HepG2 (cell line): ENCODE measurements at regions not wholly inside any gene's neighbourhood (a gene's known extent, or its start where the extent isn't known, plus 50 kb on each side); places are given as distances from the start of the nearest gene placed in this dataset.
A peak's percentile ranks its signal among the peaks of the same experiment; 100 is the strongest.

Experiments
- E2F1 ChIP-seq: sonication (generic); formaldehyde crosslinking; IDR thresholded peaks from 2 replicates; pipeline ENCODE4 v1.5.0; 2020; ENCODE audit warnings: missing genetic modification reagents
- JARID2 ChIP-seq: sonication (generic); formaldehyde crosslinking; IDR thresholded peaks from 2 replicates; pipeline ENCODE4 v1.8.1; 2023; ENCODE audit warnings: missing genetic modification reagents, inconsistent platforms; ENCODE audit not compliant: insufficient replicate concordance
- LCORL ChIP-seq, 2 experiments: fragments of 450-650 bp in 1 of 2; sonication (generic) in 1 of 2; formaldehyde crosslinking in 1 of 2; IDR thresholded peaks; 2 replicates each; pipeline versions ENCODE4 v1.5.0 to v1.6.1; 2017 to 2020; ENCODE audit warnings: antibody characterized with exemption in 1 of 2, missing genetic modification reagents in 1 of 2
- PAF1 ChIP-seq: IDR thresholded peaks from 2 replicates; pipeline ENCODE4 v1.6.1; 2016; ENCODE audit warnings: missing genetic modification reagents, missing compliant biosample characterization
- RBFOX2 ChIP-seq: fragments of 200-400 bp; formaldehyde crosslinking; IDR thresholded peaks from 2 replicates; pipeline ENCODE4 v1.6.1; 2017; ENCODE audit warnings: low read depth, mild to moderate bottlenecking, low read length
- RXRB ChIP-seq: IDR thresholded peaks from 2 replicates; pipeline ENCODE4 v1.6.1; 2016; ENCODE audit warnings: borderline replicate concordance, missing genetic modification reagents, missing compliant biosample characterization
- SRSF1 ChIP-seq: fragments of 200-400 bp; formaldehyde crosslinking; optimal IDR thresholded peaks from 2 replicates; pipeline ENCODE3; 2017; ENCODE audit warnings: mild to moderate bottlenecking, low read depth, low read length, moderate library complexity
- ZNF496 ChIP-seq: sonication (generic); formaldehyde crosslinking; IDR thresholded peaks from 2 replicates; pipeline ENCODE4 v1.8.1; 2023; ENCODE audit warnings: mild to moderate bottlenecking, moderate library complexity, missing genetic modification reagents; ENCODE audit not compliant: insufficient replicate concordance
- ZNF550 ChIP-seq: sonication (generic); formaldehyde crosslinking; IDR thresholded peaks from 2 replicates; pipeline ENCODE4 v1.4.0; 2020; ENCODE audit warnings: mild to moderate bottlenecking, missing genetic modification reagents, borderline replicate concordance
- ZNF784 ChIP-seq: sonication (generic); formaldehyde crosslinking; IDR thresholded peaks from 2 replicates; pipeline ENCODE4 v1.5.1; 2020; ENCODE audit warnings: missing genetic modification reagents, mild to moderate bottlenecking, borderline replicate concordance
- TF ChIP-seq, protein P1 (sequence below): sonication (generic); formaldehyde crosslinking; conservative IDR thresholded peaks from 2 replicates; pipeline ENCODE4 v1.8.1; 2023; ENCODE audit warnings: missing genetic modification reagents
- TF ChIP-seq, protein P2 (sequence below): sonication (generic); formaldehyde crosslinking; IDR thresholded peaks from 2 replicates; pipeline ENCODE4 v1.5.0; 2020; ENCODE audit warnings: mild to moderate bottlenecking, missing genetic modification reagents, borderline replicate concordance
- TF ChIP-seq, protein P3 (sequence below): sonication (generic); formaldehyde crosslinking; IDR thresholded peaks from 2 replicates; pipeline ENCODE4 v1.4.0; 2020; ENCODE audit warnings: missing genetic modification reagents

DNA sequence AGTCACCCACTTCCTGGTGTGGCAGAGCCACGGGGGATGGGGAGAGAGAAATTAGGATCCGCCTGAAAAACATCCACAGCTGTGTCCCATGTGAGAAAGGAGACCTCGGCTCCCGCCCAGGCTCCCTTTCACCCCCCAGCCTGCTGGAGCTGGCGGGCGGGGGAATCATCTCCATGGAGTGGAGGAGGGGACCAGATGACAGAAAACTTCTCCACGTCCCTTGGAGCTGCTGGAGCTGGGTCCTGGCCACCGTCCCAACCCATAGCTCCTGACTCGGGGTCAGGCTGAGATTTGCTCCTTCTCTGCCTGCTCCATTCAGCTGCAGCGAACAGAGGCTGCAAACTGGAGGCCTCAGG is 113.8 kb downstream of the CEBPB start (continued):
- TF ChIP-seq SRSF1 (peak; percentile 39), RXRB (CRISPR knock-in tag) (no peak), ZNF550 (CRISPR knock-in tag) (peak; percentile 72; the same call in 1 of the 2 replicates), E2F1 (CRISPR knock-in tag) (no peak), ZNF784 (CRISPR knock-in tag) (0 out of 2 replicates have a peak, but pooled peaks have one; percentile 3), JARID2 (CRISPR knock-in tag) (peak; percentile 77), RBFOX2 (peak; percentile 28; the same call in 1 of the 2 replicates), ZNF496 (CRISPR knock-in tag) (no peak), PAF1 (no peak), LCORL (IDR thresholded peaks at IDR 0.05) (no peak), LCORL (CRISPR knock-in tag; IDR thresholded peaks at IDR 0.05) (peak; percentile 19; the same call in 1 of the 2 replicates)
- TF ChIP-seq, protein P1, sequence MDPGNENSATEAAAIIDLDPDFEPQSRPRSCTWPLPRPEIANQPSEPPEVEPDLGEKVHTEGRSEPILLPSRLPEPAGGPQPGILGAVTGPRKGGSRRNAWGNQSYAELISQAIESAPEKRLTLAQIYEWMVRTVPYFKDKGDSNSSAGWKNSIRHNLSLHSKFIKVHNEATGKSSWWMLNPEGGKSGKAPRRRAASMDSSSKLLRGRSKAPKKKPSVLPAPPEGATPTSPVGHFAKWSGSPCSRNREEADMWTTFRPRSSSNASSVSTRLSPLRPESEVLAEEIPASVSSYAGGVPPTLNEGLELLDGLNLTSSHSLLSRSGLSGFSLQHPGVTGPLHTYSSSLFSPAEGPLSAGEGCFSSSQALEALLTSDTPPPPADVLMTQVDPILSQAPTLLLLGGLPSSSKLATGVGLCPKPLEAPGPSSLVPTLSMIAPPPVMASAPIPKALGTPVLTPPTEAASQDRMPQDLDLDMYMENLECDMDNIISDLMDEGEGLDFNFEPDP (CRISPR knock-in tag), result peak; percentile 74; the same call in 1 of the 2 replicates
- TF ChIP-seq, protein P2, sequence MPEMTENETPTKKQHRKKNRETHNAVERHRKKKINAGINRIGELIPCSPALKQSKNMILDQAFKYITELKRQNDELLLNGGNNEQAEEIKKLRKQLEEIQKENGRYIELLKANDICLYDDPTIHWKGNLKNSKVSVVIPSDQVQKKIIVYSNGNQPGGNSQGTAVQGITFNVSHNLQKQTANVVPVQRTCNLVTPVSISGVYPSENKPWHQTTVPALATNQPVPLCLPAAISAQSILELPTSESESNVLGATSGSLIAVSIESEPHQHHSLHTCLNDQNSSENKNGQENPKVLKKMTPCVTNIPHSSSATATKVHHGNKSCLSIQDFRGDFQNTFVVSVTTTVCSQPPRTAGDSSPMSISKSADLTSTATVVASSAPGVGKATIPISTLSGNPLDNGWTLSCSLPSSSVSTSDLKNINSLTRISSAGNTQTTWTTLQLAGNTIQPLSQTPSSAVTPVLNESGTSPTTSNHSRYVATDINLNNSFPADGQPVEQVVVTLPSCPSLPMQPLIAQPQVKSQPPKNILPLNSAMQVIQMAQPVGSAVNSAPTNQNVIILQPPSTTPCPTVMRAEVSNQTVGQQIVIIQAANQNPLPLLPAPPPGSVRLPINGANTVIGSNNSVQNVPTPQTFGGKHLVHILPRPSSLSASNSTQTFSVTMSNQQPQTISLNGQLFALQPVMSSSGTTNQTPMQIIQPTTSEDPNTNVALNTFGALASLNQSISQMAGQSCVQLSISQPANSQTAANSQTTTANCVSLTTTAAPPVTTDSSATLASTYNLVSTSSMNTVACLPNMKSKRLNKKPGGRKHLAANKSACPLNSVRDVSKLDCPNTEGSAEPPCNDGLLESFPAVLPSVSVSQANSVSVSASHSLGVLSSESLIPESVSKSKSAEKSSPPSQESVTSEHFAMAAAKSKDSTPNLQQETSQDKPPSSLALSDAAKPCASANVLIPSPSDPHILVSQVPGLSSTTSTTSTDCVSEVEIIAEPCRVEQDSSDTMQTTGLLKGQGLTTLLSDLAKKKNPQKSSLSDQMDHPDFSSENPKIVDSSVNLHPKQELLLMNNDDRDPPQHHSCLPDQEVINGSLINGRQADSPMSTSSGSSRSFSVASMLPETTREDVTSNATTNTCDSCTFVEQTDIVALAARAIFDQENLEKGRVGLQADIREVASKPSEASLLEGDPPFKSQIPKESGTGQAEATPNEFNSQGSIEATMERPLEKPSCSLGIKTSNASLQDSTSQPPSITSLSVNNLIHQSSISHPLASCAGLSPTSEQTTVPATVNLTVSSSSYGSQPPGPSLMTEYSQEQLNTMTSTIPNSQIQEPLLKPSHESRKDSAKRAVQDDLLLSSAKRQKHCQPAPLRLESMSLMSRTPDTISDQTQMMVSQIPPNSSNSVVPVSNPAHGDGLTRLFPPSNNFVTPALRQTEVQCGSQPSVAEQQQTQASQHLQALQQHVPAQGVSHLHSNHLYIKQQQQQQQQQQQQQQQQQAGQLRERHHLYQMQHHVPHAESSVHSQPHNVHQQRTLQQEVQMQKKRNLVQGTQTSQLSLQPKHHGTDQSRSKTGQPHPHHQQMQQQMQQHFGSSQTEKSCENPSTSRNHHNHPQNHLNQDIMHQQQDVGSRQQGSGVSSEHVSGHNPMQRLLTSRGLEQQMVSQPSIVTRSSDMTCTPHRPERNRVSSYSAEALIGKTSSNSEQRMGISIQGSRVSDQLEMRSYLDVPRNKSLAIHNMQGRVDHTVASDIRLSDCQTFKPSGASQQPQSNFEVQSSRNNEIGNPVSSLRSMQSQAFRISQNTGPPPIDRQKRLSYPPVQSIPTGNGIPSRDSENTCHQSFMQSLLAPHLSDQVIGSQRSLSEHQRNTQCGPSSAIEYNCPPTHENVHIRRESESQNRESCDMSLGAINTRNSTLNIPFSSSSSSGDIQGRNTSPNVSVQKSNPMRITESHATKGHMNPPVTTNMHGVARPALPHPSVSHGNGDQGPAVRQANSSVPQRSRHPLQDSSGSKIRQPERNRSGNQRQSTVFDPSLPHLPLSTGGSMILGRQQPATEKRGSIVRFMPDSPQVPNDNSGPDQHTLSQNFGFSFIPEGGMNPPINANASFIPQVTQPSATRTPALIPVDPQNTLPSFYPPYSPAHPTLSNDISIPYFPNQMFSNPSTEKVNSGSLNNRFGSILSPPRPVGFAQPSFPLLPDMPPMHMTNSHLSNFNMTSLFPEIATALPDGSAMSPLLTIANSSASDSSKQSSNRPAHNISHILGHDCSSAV (CRISPR knock-in tag), result peak; percentile 71; the same call in 1 of the 2 replicates
- TF ChIP-seq, protein P3, sequence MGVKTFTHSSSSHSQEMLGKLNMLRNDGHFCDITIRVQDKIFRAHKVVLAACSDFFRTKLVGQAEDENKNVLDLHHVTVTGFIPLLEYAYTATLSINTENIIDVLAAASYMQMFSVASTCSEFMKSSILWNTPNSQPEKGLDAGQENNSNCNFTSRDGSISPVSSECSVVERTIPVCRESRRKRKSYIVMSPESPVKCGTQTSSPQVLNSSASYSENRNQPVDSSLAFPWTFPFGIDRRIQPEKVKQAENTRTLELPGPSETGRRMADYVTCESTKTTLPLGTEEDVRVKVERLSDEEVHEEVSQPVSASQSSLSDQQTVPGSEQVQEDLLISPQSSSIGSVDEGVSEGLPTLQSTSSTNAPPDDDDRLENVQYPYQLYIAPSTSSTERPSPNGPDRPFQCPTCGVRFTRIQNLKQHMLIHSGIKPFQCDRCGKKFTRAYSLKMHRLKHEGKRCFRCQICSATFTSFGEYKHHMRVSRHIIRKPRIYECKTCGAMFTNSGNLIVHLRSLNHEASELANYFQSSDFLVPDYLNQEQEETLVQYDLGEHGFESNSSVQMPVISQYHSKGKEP (CRISPR knock-in tag), result 0 out of 2 replicates have a peak, but pooled peaks have one; percentile 18
